Activated T-cell treated with anti-CD3 and anti-CD28 coated beads for 24 hours (primary cell): ENCODE measurements at regions not wholly inside any gene's neighbourhood (a gene's known extent, or its start where the extent isn't known, plus 50 kb on each side); places are given as distances from the start of the nearest gene placed in this dataset.

Experiments
- DNase-seq: peaks from one replicate; pipeline ENCODE4 v3.0.0-alpha.2; 2020; ENCODE audit warnings: low read depth

GRCh38 chr5:61653807-61654580, 321.9 kb downstream of the ZSWIM6 start:
- no peak for DNase-seq

GRCh38 chr5:61654876-61655275, 322.8 kb downstream of the ZSWIM6 start:
- no peak for DNase-seq

- no peak for DNase-seq
Measured at GRCh38 chr5:61657010-61657409, 325.0 kb downstream of the ZSWIM6 start.

GRCh38 chr5:61657686-61658085, 325.6 kb downstream of the ZSWIM6 start:
- DNase-seq, result no peak

GRCh38 chr5:61658592-61659008, 326.5 kb downstream of the ZSWIM6 start:
- peak; percentile 72 for DNase-seq

GRCh38 chr5:61659221-61659696, 327.2 kb downstream of the ZSWIM6 start:
- DNase-seq, result no peak

- DNase-seq, result no peak
Measured at GRCh38 chr5:61662670-61663069, 330.6 kb downstream of the ZSWIM6 start.

- no peak for DNase-seq
Measured at GRCh38 chr5:61666064-61666621, 334.1 kb downstream of the ZSWIM6 start.

GRCh38 chr5:61667525-61668218, 335.6 kb downstream of the ZSWIM6 start:
- DNase-seq, result no peak

GRCh38 chr5:61669531-61669930, 337.5 kb downstream of the ZSWIM6 start:
- no peak for DNase-seq

GRCh38 chr5:61670941-61671340, 338.9 kb downstream of the ZSWIM6 start:
- no peak for DNase-seq

GRCh38 chr5:61673007-61673735, 341.1 kb downstream of the ZSWIM6 start:
- no peak for DNase-seq

- no peak for DNase-seq
Measured at GRCh38 chr5:61674378-61674777, 342.3 kb downstream of the ZSWIM6 start.

GRCh38 chr5:61675015-61675692, 343.1 kb downstream of the ZSWIM6 start:
- no peak for DNase-seq

- DNase-seq, result no peak
Measured at GRCh38 chr5:61677220-61677619, 345.2 kb downstream of the ZSWIM6 start.

GRCh38 chr5:61678966-61679365, 346.9 kb downstream of the ZSWIM6 start:
- DNase-seq, result no peak

GRCh38 chr5:61679562-61679961, 347.5 kb downstream of the ZSWIM6 start:
- DNase-seq, result no peak

- DNase-seq, result no peak
Measured at GRCh38 chr5:61680247-61680646, 348.2 kb downstream of the ZSWIM6 start.

- DNase-seq, result no peak
Measured at GRCh38 chr5:61683148-61683547, 351.1 kb downstream of the ZSWIM6 start.

- no peak for DNase-seq
Measured at GRCh38 chr5:61683926-61684325, 351.9 kb downstream of the ZSWIM6 start.

GRCh38 chr5:61686491-61687257, 354.6 kb downstream of the ZSWIM6 start:
- no peak for DNase-seq
